A673 (cell line): ENCODE measurements at regions not wholly inside any gene's neighbourhood (a gene's known extent, or its start where the extent isn't known, plus 50 kb on each side); places are given as distances from the start of the nearest gene placed in this dataset.

ENCODE experiments used
- CTCF ChIP-seq: fragments of 300-800, 200-600 bp; sonication (generic); conservative IDR thresholded peaks from 2 replicates; pipeline ENCODE4 v1.5.1; 2017; ENCODE audit warnings: low read depth, mild to moderate bottlenecking, antibody characterized with exemption, low read length, moderate library complexity, mixed read lengths
- EZH2 ChIP-seq: fragments of 200-600 bp; sonication (generic); IDR thresholded peaks from 2 replicates; pipeline ENCODE4 v1.6.1; 2017; ENCODE audit warnings: borderline replicate concordance, low read depth, mild to moderate bottlenecking, mixed read lengths, antibody characterized with exemption, low read length; ENCODE audit not compliant: poor library complexity, severe bottlenecking

DNA sequence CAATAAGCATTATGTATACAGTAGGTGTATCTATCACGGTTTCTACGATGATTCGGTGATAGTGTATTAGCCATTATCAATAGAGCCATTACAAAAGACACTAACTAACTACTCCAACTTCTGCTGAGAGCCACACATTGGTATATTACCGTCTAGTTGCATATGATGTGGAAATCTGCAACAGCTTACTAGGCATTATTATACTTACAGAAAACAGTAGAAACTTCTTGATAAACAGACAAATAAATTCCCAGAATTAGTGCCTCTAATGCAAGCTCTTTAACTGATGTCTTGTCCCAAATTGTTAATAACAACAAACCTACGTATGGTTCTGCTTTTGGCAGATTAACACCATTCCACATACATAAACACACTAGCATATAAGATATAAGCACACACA is 1923.0 kb upstream of the PIK3C3 start:
- TF ChIP-seq EZH2 (no peak), CTCF (no peak)
